HG03378 (cell line): ENCODE measurements at regions not wholly inside any gene's neighbourhood (a gene's known extent, or its start where the extent isn't known, plus 50 kb on each side); places are given as distances from the start of the nearest gene placed in this dataset.

Experiments
- ATAC-seq: cut with Tn5 transposase; IDR thresholded peaks from one replicate; pipeline ENCODE4 v1.9.1; 2021; ENCODE audit warnings: mild to moderate bottlenecking, moderate library complexity; ENCODE audit not compliant: unreplicated experiment

- ATAC-seq, result no peak
These were observed 236.5 kb upstream of the F9 start for GRCh38 chrX:139293991-139294390.

- ATAC-seq, result peak; percentile 92
These were observed 240.2 kb upstream of the F9 start for GRCh38 chrX:139290310-139290709.

- no peak for ATAC-seq
These were observed 243.2 kb upstream of the F9 start for GRCh38 chrX:139287155-139287924.

GRCh38 chrX:139286342-139286741, 244.2 kb upstream of the F9 start:
- ATAC-seq, result no peak

GRCh38 chrX:139267851-139268250, 262.7 kb upstream of the F9 start:
- no peak for ATAC-seq

GRCh38 chrX:139246295-139246694, 284.2 kb upstream of the F9 start:
- ATAC-seq, result no peak

GRCh38 chrX:139237141-139237540, 293.4 kb upstream of the F9 start:
- no peak for ATAC-seq

- ATAC-seq, result no peak
These were observed 295.6 kb upstream of the F9 start for GRCh38 chrX:139234898-139235297.

- no peak for ATAC-seq
These were observed 305.4 kb upstream of the F9 start for GRCh38 chrX:139224953-139225665.

- no peak for ATAC-seq
These were observed 307.9 kb upstream of the F9 start for GRCh38 chrX:139222511-139223200.

GRCh38 chrX:139213241-139213709, 317.3 kb upstream of the F9 start:
- ATAC-seq, result no peak

GRCh38 chrX:139211568-139212182, 318.9 kb upstream of the F9 start:
- no peak for ATAC-seq

GRCh38 chrX:139209342-139209741, 321.2 kb upstream of the F9 start:
- no peak for ATAC-seq

GRCh38 chrX:139207655-139208054, 322.9 kb upstream of the F9 start:
- no peak for ATAC-seq

- ATAC-seq, result no peak
These were observed 323.6 kb upstream of the F9 start for GRCh38 chrX:139206914-139207313.

- ATAC-seq, result no peak
These were observed 325.5 kb upstream of the F9 start for GRCh38 chrX:139204898-139205667.

GRCh38 chrX:139204571-139204897, 326.0 kb upstream of the F9 start:
- ATAC-seq, result no peak

GRCh38 chrX:139203651-139204570, 326.6 kb upstream of the F9 start:
- ATAC-seq, result no peak

- ATAC-seq, result no peak
These were observed 327.7 kb upstream of the F9 start for GRCh38 chrX:139202742-139203420.
